ENCODE measurements at regions not wholly inside any gene's neighbourhood (a gene's known extent, or its start where the extent isn't known, plus 50 kb on each side); places are given as distances from the start of the nearest gene placed in this dataset.

- TF ChIP-seq ATF3 (CRISPR knock-in tag; IDR thresholded peaks at IDR 0.05) (no peak), TFDP2 (CRISPR knock-in tag; IDR thresholded peaks at IDR 0.05) (no peak), ZSCAN5A (CRISPR knock-in tag; IDR thresholded peaks at IDR 0.05; ENCODE audit: borderline replicate concordance) (no peak), CTCF (CRISPR knock-in tag; IDR thresholded peaks at IDR 0.05) (no peak), KDM1A (CRISPR knock-in tag; IDR thresholded peaks at IDR 0.05) (no peak)
- TF ChIP-seq, protein P1, sequence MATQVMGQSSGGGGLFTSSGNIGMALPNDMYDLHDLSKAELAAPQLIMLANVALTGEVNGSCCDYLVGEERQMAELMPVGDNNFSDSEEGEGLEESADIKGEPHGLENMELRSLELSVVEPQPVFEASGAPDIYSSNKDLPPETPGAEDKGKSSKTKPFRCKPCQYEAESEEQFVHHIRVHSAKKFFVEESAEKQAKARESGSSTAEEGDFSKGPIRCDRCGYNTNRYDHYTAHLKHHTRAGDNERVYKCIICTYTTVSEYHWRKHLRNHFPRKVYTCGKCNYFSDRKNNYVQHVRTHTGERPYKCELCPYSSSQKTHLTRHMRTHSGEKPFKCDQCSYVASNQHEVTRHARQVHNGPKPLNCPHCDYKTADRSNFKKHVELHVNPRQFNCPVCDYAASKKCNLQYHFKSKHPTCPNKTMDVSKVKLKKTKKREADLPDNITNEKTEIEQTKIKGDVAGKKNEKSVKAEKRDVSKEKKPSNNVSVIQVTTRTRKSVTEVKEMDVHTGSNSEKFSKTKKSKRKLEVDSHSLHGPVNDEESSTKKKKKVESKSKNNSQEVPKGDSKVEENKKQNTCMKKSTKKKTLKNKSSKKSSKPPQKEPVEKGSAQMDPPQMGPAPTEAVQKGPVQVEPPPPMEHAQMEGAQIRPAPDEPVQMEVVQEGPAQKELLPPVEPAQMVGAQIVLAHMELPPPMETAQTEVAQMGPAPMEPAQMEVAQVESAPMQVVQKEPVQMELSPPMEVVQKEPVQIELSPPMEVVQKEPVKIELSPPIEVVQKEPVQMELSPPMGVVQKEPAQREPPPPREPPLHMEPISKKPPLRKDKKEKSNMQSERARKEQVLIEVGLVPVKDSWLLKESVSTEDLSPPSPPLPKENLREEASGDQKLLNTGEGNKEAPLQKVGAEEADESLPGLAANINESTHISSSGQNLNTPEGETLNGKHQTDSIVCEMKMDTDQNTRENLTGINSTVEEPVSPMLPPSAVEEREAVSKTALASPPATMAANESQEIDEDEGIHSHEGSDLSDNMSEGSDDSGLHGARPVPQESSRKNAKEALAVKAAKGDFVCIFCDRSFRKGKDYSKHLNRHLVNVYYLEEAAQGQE (IDR thresholded peaks at IDR 0.05; ENCODE audit: borderline replicate concordance in 1 of 2, low read depth in 1 of 2, low read length in 2 of 2) = no peak
Measured at GRCh38 chr17:33776304-33776703, 478.8 kb upstream of the CCL2 start.

Data from HepG2 (cell line).